Uterus (tissue), 3 donors: ENCODE measurements at regions not wholly inside any gene's neighbourhood (a gene's known extent, or its start where the extent isn't known, plus 50 kb on each side); places are given as distances from the start of the nearest gene placed in this dataset.
A peak's percentile ranks its signal among the peaks of the same experiment; 100 is the strongest.

Source experiments
- DNase-seq, 2 donors: peaks; one replicate each; pipeline ENCODE4 v3.0.0-alpha.2; 2019 to 2020
- H3K27ac ChIP-seq, 2 donors: fragments of 200-600 bp; sonication (generic); 1 replicate in 1 of 2; 2 replicates in 1 of 2; pipeline ENCODE4 v1.5.1; 2016 to 2018
- H3K27me3 ChIP-seq, 2 donors: fragments of 200-600 bp; sonication (generic); one replicate each; pipeline ENCODE4 v1.5.1; 2018 to 2019; ENCODE audit warnings: control low read depth in 1 of 2
- H3K36me3 ChIP-seq, 2 donors: fragments of 200-600 bp; sonication (generic); one replicate each; pipeline ENCODE4 v1.5.1; 2019; ENCODE audit warnings: control low read depth in 1 of 2
- H3K4me1 ChIP-seq, 2 donors: fragments of 200-600 bp; sonication (generic); one replicate each; pipeline ENCODE4 v1.5.1; 2018 to 2019; ENCODE audit warnings: control low read depth in 1 of 2
- H3K4me3 ChIP-seq, 2 donors: fragments of 200-600 bp; sonication (generic); 1 replicate in 1 of 2; 2 replicates in 1 of 2; pipeline ENCODE4 v1.5.1; 2018 to 2019; ENCODE audit warnings: mild to moderate bottlenecking in 1 of 2
- H3K9me3 ChIP-seq, 2 donors: fragments of 200-600 bp; sonication (generic); one replicate each; pipeline ENCODE4 v1.5.1; 2019; ENCODE audit warnings: control low read depth in 1 of 2
- POLR2A ChIP-seq, 2 donors: fragments of 450-650 bp; IDR thresholded peaks; one replicate each; pipeline ENCODE4 v1.6.1; 2016; ENCODE audit warnings: antibody characterized with exemption in 2 of 2, mild to moderate bottlenecking in 1 of 2, moderate library complexity in 1 of 2
- intact Hi-C: fragments of 100-400 bp; cut with DNase I; formaldehyde crosslinking; loops from one replicate; pipeline ENCODE4 v1.15.1; 2023; ENCODE audit warnings: low total_unique reads
- TF ChIP-seq, protein P1 (sequence below), 4 experiments: fragments of 200-600 bp in 2 of 4; fragments of 450-650 bp in 2 of 4; sonication (generic) in 2 of 4; IDR thresholded peaks; one replicate each; pipeline ENCODE4 v1.5.1; 2016 to 2019; ENCODE audit warnings: antibody characterized with exemption in 4 of 4, mild to moderate bottlenecking in 2 of 4, moderate library complexity in 1 of 4
- donor health status: DM: yes; HTN: yes; CAD: no.

DNA sequence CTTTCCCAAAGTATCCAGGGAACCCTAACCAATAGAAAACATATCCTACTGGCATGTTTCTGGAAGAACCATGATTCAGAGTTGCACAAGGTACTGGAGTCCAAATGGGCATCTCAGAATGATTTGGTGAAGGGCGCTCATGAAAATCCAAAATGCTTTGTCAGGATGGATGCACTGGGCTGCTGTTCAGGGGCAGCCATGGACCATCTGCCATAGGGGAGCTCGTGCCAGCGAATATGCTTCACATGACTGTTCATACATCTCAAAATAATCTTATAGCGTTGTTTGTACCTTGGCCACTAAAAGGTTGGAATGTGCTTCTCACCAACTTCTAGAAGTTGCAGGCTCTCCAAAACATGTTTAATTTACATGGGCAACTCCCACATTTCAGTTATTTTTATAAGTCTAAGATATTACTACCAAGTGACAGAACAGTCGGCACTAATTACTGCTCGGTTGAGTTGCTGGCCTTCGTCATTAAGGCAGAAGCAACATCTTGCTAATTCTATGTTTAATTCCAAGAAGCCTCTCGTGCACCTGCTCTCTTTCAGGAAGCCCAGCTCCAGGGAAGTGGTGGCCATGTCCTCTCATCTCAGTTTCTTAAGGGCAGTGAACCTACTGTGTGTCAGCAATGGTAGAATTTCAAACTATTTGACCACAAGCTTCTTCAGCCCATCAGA is 1497.7 kb downstream of the TBC1D22A start:
- intact Hi-C loops, result no loop called here
- Histone ChIP-seq H3K9me3 (no peaks in the 10 kb centered on the region), H3K36me3 (no peaks in the 10 kb centered on the region), H3K4me3 (no peak overlapping the region), H3K27ac (no peak overlapping the region), H3K27me3 (no peaks in the 10 kb centered on the region), H3K4me1 (no peaks in the 10 kb centered on the region)
- DNase-seq, result no peak
- TF ChIP-seq, protein P1, sequence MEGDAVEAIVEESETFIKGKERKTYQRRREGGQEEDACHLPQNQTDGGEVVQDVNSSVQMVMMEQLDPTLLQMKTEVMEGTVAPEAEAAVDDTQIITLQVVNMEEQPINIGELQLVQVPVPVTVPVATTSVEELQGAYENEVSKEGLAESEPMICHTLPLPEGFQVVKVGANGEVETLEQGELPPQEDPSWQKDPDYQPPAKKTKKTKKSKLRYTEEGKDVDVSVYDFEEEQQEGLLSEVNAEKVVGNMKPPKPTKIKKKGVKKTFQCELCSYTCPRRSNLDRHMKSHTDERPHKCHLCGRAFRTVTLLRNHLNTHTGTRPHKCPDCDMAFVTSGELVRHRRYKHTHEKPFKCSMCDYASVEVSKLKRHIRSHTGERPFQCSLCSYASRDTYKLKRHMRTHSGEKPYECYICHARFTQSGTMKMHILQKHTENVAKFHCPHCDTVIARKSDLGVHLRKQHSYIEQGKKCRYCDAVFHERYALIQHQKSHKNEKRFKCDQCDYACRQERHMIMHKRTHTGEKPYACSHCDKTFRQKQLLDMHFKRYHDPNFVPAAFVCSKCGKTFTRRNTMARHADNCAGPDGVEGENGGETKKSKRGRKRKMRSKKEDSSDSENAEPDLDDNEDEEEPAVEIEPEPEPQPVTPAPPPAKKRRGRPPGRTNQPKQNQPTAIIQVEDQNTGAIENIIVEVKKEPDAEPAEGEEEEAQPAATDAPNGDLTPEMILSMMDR (IDR thresholded peaks at IDR 0.05), result no peak
- TF ChIP-seq POLR2A (IDR thresholded peaks at IDR 0.05), result no peak

DNA sequence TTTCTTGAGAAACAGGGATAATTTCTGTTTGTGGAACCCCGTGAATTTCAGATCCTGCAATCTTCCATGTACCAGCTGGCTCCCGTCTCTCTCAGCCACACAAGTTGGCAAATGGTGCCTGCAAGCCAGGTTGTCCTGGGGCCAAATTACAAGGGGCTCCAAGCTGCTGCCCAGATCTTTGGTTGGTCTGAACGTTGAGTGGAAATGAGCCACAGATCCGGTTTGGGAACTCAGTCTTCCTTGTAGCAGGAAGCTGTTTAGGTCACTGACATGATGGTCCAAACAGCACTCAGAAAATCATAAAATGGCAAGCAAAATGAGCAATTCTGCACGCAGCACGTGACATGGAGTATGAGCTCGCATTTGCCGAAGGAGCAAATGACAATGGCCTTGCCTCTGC is 1496.4 kb downstream of the TBC1D22A start:
- H3K4me1 ChIP-seq, result no peaks in the 10 kb centered on the region
- no peak overlapping the region for H3K4me3 ChIP-seq
- no peak for DNase-seq
- TF ChIP-seq, protein P1 (IDR thresholded peaks at IDR 0.05), result no peak
- no peak for TF ChIP-seq POLR2A (IDR thresholded peaks at IDR 0.05)
- H3K9me3 ChIP-seq, result no peaks in the 10 kb centered on the region
- no peak overlapping the region for H3K27ac ChIP-seq
- intact Hi-C loops, result no loop called here
- no peaks in the 10 kb centered on the region for H3K27me3 ChIP-seq
- no peaks in the 10 kb centered on the region for H3K36me3 ChIP-seq

DNA sequence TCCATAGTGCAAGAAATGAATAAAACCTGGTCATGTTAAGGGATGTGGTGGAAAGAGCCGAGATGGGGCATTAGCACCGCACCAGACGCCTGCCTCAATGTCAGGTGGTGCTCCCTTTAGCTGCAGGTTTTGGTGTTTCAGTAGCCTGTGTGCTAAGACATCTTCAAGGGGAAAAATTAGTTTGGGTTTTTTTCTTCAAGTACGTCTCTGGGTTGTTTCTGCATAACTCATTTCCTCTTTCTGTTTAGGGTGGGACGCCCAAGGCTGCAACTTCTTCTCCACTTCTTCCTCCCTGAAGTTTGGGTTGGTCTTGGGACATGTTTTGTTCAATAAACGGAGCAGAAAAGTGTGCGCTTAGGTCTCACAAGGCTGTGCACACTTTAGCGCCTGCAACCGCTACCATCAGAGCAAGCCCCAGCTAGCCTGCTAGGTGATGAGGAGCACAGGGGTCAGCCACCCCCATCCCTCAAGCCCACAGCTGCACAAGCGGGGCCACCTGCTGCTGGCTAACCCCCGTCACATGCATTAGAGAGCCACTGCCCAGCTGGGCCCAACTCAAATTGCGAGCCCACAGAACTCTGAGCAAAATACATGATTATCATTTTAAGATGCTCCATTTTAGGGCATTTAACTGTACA is 1495.7 kb downstream of the TBC1D22A start:
- H3K9me3 ChIP-seq, result no peaks in the 10 kb centered on the region
- no peak for TF ChIP-seq POLR2A (IDR thresholded peaks at IDR 0.05)
- TF ChIP-seq, protein P1 (IDR thresholded peaks at IDR 0.05), result no peak
- no peak overlapping the region for H3K27ac ChIP-seq
- no peaks in the 10 kb centered on the region for H3K4me1 ChIP-seq
- no peaks in the 10 kb centered on the region for H3K27me3 ChIP-seq
- intact Hi-C loops, result no loop called here
- H3K36me3 ChIP-seq, result no peaks in the 10 kb centered on the region
- H3K4me3 ChIP-seq, result no peak overlapping the region
- DNase-seq, result no peak

DNA sequence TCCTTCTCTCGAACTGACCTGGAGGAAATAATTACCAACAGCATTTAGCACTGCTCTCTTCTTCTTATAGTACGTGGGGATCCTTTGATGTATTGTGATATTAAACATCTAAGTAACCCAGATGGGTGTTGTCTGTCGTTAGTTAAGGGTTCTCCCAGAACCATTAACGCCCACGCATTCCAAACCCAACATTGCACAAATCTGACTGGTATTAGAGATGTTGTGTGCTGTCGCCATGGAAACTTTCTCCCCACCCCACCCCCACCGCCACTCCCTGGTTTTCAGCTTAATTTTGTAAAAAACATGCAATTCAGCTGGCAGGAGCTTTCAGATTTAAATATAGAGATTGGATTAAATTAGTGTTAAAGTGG is 1495.2 kb downstream of the TBC1D22A start:
- no peaks in the 10 kb centered on the region for H3K27me3 ChIP-seq
- intact Hi-C loops, result no loop called here
- H3K4me3 ChIP-seq, result no peak overlapping the region
- H3K36me3 ChIP-seq, result no peaks in the 10 kb centered on the region
- DNase-seq, result peak; percentile 21 to 44
- no peak overlapping the region for H3K27ac ChIP-seq
- TF ChIP-seq POLR2A (IDR thresholded peaks at IDR 0.05), result no peak
- TF ChIP-seq, protein P1 (IDR thresholded peaks at IDR 0.05), result no peak
- no peaks in the 10 kb centered on the region for H3K9me3 ChIP-seq
- H3K4me1 ChIP-seq, result no peaks in the 10 kb centered on the region

DNA sequence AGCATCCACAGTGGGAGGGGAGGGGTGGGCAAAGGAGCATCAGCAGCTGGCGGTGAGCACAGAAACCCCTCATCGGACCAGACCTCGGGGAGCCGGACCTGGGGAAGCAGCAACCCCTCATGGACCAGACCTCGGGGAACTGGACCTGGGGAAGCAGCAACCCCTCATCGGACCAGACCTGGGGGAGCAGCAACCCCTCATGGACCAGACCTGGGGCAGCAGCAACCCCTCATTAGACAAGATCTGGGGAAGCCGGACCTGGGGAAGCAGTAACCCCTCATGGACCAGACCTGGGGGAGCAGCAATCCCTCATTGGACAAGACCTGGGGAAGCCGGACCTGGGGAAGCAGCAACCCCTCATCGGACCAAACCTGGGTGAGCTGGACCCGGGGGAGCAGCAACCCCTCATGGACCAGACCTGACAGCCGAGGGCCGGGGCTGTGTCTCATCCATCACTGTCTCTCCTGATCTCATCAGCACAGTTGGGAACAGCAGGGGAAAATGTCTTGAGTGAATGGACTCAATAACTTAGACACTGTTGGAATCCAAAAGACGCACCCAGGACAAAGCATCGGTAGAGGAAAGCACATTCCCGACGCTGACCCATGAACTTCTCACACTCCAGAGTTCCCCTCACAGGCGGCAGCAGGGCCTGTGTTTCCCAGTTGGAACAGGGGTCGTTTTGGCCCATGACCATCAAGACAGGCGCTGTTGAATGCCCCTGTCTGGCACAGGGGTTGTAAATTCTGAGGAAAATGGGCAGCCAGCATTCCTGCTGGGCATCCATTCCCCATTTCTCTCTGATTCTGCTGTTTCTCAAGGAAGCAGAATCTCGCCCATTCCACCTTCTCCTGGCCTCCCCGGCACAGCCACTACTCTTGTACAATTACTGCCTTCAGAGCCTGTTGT is 1494.6 kb downstream of the TBC1D22A start:
- H3K27ac ChIP-seq, result no peak overlapping the region
- no peaks in the 10 kb centered on the region for H3K9me3 ChIP-seq
- no peak for DNase-seq
- H3K4me1 ChIP-seq, result no peaks in the 10 kb centered on the region
- H3K27me3 ChIP-seq, result no peaks in the 10 kb centered on the region
- no peak overlapping the region for H3K4me3 ChIP-seq
- intact Hi-C loops, result no loop called here
- H3K36me3 ChIP-seq, result no peaks in the 10 kb centered on the region
- TF ChIP-seq, protein P1 (IDR thresholded peaks at IDR 0.05), result no peak
- TF ChIP-seq POLR2A (IDR thresholded peaks at IDR 0.05), result no peak
